Renal pelvis (tissue), 1 donor: ENCODE measurements at regions not wholly inside any gene's neighbourhood (a gene's known extent, or its start where the extent isn't known, plus 50 kb on each side); places are given as distances from the start of the nearest gene placed in this dataset.
"Not testable (repeated sequence)": the region's sequence is repeated elsewhere in the genome, so short reads cannot be mapped to it uniquely, and the experiment has no call there.

Experiments
- DNase-seq: peaks from one replicate; pipeline ENCODE4 v3.0.0-alpha.2; 2013

DNA sequence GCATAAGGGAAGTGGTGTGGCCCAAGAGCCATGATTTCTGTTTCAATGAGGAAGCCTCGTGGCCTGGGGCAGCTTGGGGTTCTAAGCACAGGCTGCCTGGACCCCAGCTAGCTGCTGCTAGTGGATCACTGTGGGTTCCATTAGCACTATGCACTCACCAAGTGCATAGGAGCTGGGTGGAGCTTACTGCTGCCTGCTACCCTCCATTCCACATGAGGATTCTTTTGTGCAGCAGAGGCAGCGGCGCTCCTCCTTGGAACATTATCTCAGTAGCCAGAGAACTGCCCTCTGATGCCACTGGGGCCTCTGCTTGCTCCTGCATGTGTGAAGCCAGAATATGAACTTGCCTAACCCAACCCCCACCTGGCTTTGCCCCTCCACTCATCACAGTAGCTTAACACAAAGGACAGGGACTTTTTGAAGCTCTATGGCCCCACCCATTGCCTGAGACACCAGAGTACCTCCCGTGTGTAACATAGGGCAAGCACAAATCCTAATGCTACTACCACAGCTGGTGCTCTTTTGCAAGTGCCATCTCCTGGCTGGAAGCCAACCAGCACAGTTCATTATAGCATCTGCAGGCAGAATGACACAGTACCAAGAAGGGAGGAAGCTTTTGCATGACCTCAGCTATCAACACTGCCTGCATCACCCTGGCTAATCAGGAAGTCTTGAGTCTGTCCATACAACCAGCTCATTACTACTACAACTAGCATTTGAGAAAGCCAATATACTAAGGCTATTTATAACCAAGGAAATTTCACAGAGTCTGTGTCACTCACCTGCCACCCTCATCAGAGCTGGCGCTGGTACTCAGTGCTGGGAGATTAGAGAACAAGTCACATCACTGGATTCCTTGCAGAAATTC is 297.0 kb upstream of the GULP1 start:
- no peak for DNase-seq

- no peak for DNase-seq
Observed at GRCh38 chr2:187995556-187995955, 296.1 kb upstream of the GULP1 start.

- DNase-seq, result no peak
Observed at GRCh38 chr2:187996630-187997029, 295.0 kb upstream of the GULP1 start.

- no peak for DNase-seq
Observed at GRCh38 chr2:188000189-188000588, 291.5 kb upstream of the GULP1 start.

- no peak for DNase-seq
Observed at GRCh38 chr2:188003800-188004199, 287.9 kb upstream of the GULP1 start.

DNA sequence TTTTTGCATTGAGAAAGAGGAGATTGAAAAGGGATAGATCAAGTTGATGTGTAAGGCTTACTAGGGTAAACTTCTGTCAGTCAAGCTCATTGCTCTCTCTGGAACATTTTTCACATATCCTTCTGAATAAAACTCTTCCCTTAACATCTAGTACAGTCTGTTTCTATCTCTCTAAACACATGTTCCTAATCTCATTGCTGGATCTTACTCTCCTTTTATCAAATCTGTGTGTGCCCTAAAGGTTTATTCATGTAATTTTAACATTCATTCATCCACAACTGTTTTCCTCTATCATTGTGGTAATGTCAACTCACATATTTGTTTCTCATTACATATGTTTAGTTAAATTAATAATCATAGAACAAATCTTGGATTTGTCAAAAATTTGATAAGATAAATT is 277.9 kb upstream of the GULP1 start:
- no peak for DNase-seq

DNA sequence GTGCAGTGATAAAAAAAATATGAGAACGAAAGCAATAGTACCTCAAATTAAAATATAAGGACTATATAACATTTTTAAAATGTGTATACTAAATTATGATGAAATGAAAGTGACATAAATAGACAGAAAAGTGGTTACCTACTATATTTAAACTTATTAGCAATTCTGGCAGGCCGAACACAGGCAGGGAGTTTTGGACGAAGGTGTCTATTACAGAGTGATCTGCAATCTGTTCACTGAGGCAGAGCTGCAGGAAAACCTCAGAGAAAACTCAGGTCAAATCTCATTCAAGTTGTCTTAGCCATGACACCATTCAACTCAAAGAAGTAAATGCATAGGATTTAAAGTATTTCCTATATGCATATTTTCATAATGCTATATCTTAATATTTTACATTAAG is 274.8 kb upstream of the GULP1 start:
- no peak for DNase-seq

DNA sequence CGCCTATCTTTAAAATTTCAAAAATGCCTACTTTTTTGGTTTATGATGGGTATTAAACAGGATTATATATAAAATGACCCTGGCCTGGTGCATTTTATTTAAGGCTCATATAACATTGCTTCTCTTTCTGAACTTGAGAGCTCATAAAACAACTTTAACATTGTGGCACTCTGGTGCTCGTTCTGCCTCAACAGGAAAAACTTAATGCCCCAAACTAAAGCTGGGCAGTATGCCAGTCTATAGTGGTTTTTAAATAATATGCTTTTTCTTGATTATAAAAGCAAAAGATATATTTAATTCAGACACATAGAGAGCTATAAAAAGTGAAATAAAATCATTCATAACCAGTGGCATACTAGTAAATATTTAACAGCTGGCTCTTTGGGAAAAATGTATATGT is 269.3 kb upstream of the GULP1 start:
- DNase-seq, result no peak

DNA sequence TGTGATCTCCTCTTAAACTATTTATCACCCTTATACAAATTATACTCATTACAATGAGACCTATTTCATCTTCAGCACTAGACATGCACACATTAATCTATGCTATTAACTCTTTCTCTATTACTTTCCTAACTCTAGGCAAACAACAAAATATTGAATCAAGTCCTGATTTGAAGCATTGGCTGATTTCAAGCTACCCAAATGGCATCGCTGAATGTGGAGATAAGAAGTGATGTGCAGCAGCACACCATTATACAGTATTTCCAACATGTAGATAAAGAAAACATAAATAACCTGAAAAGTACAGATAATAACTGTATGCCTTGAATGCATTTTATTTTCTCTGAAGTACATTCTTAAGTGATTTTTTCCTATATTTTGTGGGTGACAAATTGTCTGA is 268.6 kb upstream of the GULP1 start:
- DNase-seq, result no peak

GRCh38 chr2:188024811-188025210 is 266.9 kb upstream of the GULP1 start:
- DNase-seq, result no peak

- no peak for DNase-seq
Observed at GRCh38 chr2:188028739-188029138, 262.9 kb upstream of the GULP1 start.

DNA sequence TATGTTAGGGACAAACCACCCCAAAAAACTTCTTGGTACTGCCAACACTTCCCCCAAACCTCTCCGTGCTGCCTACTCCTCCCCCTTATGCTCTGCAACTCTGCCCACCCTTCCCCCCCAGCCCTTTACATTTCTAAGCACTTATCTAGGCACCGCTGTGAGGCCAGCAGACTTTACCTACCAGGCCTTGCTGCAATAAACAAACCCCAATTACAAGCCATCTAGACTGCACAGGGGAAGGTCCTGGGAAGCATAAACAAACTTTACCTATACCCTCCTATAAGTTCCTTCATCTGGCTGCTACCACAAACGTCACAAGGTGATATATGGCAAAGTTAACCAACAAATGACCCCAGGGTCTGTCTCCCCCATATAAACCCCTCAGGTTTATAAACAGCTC is 259.4 kb upstream of the GULP1 start:
- no peak for DNase-seq

DNA sequence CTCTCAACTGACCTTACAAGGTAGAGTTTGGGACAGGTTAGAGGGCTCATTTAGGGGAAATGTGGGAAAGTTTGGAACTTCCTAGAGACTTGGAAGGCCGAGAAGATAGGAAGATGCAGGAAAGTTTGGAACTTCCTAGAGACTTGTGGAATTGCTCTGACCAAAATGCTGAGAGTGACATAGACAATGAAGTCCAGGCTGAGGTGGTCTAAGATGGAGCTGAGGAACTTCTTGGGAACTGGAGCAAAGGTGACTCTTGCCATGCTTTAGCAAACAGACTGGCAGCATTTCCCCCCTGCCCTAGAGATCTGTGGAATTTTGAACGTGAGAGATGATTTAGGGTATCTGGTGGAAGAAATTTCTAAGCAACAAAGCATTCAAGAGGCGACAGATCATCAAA is 258.9 kb upstream of the GULP1 start:
- no peak for DNase-seq

- not testable (repeated sequence) for DNase-seq
Observed at GRCh38 chr2:188033240-188033639, 258.4 kb upstream of the GULP1 start.

- not testable (repeated sequence) for DNase-seq
Observed at GRCh38 chr2:188034102-188034501, 257.6 kb upstream of the GULP1 start.

DNA sequence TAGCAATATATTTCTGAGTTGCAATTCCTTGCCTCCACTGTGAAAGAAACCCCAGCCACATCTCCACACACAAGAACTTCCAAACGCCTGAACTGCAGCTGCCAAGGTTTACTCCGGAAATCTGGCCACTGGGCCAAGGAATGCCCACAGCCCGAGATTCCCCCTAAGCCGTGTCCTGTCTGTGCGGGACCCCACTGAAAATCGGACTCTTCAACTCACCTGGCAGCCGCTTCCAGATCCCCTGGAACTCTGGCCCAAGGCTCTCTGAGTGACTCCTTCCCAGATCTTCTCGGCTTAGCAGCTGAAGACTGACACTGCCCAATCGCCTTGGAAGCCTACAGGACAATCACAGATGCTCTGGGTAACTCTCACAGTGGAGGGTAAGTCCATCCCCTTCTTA is 256.3 kb upstream of the GULP1 start:
- DNase-seq, result not testable (repeated sequence)

DNA sequence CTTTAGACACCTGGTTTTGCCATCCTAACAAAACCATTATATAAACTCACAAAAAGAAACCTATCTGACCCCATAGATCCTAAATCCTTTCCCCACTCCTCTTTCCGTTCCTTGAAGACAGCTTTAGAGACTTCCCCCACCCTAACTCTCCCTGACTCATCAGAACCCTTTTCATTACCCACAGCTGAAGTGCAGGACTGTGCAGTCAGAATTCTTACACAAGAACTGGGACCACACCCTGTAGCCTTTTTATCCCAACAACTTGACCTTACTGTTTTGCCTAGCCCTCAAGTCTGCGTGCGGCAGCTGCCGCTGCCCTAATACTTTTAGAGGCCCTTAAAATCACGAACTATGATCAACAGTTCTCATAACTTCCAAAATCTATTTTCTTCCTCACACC is 254.9 kb upstream of the GULP1 start:
- not testable (repeated sequence) for DNase-seq

GRCh38 chr2:188039307-188039706 is 252.4 kb upstream of the GULP1 start:
- no peak for DNase-seq

GRCh38 chr2:188042412-188042811 is 249.3 kb upstream of the GULP1 start:
- no peak for DNase-seq

GRCh38 chr2:188045016-188045415 is 246.7 kb upstream of the GULP1 start:
- no peak for DNase-seq

GRCh38 chr2:188046437-188046836 is 245.2 kb upstream of the GULP1 start:
- DNase-seq, result no peak

DNA sequence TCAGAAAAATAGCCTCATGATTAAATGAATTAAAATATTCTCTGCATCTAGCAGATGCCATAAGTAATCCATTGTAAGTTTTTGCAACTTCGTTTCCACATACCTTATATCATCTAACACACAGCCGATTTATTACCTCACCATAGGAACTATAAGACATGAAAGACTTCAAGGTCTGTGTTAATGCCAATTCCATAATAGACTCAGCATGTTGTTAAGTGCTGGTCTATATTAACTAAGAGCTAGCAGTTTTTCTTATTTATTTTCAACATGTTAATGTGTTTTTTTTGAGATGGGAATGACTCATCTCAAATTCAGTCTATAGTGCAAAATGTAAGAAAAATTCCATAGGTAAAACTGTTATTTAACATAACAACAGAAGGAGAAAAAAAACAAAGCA is 243.9 kb upstream of the GULP1 start:
- DNase-seq, result no peak

- DNase-seq, result peak; percentile 8
Observed at GRCh38 chr2:188050726-188051125, 240.9 kb upstream of the GULP1 start.

GRCh38 chr2:188051706-188052105 is 240.0 kb upstream of the GULP1 start:
- no peak for DNase-seq
